HG03025 (cell line): ENCODE measurements at regions not wholly inside any gene's neighbourhood (a gene's known extent, or its start where the extent isn't known, plus 50 kb on each side); places are given as distances from the start of the nearest gene placed in this dataset.
"Not testable (repeated sequence)": the region's sequence is repeated elsewhere in the genome, so short reads cannot be mapped to it uniquely, and the experiment has no call there.

Experiments
- ATAC-seq: cut with Tn5 transposase; IDR thresholded peaks from one replicate; pipeline ENCODE4 v1.9.1; 2021; ENCODE audit warnings: mild to moderate bottlenecking, moderate library complexity; ENCODE audit not compliant: unreplicated experiment, low FRiP score

DNA sequence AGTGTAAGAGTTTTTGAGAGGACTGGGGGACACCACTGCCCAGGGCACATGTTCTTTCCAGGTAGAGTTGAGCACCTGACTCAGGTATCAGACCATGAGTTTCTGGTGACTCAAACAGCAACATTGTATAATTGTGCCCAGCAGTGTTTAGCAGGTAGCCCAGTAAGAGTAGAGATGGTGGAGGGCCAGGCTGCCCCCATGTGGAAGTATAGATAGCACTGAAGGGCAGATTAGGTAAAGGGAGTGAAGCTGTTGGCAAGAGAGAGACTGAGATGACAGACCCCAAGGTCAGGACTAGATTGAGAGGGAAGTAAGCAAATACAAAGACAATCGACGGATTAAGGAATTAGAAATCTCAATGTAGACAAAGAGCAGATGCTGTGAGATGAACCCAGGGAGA is 74.6 kb downstream of the TRIM42 start:
- ATAC-seq, result no peak

DNA sequence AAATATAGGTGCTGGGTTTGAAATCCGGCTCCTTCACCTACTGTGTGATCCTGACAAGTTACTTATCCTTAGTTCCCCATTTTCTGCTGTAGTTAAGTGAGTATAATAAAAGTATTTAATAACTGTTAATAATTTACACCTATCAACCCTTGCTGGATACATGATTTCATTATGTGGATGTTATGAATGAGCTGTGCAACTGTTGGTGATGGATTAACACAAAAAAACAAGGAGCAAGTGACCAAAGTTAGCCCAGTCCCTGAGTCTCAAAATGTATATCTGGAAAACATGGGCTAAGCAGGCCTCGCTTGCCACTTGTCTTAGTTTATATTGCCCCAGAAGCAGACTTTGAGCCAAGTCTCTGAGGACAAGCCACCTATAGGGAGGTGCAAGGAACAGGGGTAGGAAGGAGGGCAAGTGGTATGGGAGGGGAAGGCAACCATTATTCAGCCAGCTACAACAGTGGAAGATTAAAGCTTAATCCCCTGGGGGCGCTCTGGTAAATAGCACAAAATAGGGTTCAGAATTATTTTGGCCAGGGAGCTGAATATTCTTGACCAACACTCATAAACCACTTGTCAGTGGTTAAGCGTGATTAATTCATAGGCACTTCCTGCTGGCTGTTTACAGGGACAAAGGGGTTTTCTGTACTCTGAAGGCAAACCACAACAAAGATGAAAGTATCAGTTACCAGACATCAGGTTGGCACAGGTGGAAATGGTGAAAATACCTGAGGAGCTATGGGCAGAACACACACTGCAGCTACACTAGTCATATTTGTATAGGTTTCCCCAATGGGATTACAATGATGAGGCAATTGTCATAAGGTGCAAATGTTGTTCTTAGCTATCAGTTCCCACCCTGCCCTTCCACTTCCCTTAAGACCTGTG is 76.2 kb downstream of the TRIM42 start:
- no peak for ATAC-seq

DNA sequence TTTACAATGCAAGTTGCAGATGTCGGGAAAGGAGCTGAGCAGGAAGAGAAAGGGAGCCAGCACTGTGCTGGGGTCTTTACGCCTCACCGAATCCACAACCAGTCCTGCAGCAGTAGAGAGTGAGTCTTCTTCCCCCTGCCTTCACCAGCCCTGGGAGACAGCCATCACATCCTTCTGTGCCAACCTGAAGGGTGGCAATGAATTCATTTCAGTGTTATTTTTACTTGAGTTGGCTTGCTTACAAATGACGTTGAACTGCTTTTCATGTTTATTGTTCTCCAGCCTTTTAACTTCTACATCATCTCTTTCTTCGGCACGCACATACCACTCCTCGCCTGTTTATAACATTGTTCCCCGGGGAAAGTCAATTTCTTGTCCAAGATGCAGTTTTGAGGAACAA is 77.1 kb downstream of the TRIM42 start:
- ATAC-seq, result no peak

DNA sequence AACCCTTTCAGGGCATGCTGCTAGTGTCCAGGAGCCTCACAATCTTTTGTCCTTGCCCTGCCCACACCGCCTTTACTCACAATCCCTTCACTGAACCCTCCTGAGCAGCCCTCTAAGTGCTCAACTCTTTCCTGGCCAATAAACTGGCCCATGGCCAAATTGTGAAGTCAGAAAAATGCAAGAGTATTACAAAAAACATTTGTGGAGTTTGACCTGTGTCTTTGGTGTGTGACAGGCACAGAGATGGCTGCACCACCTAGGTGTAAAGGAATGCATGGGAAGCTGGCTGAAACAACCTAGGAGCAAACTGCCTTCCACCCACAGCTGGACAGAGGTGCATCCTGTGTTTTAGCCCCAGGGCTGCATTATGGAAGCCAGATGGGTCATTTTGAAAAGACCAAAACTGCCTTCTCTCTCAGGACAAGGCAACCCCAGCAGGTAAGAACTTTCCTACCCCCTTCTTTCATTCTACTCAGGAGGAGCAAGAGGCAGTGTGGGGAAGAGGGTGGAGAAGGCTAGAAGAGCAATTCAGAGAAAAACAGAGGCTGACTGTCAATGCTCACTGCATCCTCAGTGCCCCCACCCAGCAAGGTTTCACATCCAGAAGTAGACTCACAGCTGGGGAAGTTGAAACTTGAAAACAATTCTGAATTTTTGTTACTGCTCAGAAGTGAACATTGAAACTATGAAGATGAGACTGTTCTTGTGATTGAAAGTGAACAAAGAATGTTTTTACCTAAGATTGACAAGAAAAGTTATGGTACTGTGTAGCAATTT is 78.6 kb downstream of the TRIM42 start:
- peak; percentile 84 for ATAC-seq

DNA sequence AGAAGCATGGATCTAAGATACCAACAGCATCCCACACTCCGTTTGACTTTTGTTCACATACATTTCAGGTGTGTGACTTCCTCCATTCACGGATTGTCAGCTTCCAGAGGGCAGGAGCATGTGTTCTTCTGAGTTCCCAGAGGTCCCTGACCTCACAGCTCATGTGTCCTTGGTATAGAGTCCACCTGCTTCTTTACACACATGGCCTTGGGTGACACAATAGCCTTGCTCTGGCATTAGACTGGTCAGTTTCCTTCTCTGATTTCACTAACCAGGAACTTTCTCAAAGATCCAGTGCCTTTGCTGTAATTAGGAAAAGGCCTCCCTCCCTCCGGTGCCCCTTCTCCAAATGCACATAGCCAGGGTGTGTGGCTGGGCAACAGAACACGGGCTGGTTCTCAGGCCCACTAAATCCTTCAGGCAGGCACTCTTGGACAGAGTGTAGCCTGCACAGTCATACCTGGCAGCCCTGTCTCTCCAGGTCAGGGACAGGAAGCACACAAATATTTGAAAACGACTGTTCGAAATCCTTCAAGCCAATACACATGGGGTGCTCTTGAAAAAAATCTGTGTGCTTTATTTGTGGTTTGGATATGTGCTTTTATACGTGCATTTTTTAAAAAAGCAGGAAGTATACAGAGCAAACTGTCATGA is 81.1 kb downstream of the TRIM42 start:
- no peak for ATAC-seq

DNA sequence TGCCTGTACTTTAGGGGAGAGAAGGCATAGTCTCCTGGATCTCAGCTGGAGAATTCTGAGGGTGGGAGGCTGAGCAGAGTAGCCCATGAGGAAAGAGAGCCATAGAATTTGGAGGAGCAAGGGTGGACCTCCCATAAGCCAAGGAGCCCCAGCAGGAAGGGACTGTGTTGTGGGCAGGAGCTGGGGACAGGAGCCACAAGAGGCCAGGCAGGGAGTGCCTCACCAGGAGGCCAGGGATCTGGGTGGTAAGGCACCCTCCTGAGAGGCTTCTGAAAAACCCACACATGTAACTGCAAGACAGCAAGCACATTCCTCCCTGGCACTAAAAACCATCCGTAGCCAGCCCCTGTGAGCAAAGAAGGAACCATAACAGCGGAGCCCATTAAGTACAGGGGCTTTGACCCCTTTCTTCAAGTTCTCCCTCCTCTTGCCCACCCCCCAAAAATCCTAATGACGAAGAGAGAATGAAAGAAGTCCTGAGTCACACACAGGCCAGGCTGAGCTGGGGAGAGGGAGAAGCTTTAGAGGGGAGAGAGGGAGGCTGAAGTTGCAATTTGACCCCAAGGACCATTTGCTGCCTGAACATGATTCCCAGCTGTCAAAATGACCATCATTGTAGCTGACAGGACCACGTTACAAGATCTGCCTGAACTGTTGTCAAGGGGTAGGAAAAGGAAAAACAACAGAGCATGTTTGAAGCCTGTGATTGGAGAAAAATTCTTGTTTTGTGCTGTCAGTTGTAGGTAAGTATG is 82.6 kb downstream of the TRIM42 start:
- no peak for ATAC-seq

DNA sequence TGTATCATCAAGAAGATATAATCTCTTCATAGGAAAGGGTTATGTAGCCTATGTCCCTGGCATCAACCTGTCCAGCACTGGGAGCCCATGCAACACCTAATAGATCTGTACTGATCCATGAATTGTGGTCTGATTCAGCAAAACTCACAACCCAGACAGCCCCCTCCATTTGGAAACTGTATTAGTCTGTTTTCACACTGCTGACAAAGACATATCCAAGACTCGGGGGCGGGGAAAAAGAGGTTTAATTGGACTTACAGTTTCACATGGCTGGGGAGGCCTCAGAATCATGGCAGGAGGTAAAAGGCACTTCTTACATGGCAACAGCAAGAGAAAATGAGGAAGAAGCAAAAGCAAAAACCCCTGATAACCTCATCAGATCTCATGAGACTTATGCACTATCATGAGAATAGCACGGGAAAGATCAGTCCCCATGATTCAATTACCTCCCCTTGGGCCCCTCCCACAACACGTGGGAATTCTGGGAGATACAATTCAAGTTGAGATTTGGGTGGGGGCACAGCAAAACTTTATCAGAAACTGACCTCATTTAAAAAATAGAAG is 83.3 kb downstream of the TRIM42 start:
- no peak for ATAC-seq

DNA sequence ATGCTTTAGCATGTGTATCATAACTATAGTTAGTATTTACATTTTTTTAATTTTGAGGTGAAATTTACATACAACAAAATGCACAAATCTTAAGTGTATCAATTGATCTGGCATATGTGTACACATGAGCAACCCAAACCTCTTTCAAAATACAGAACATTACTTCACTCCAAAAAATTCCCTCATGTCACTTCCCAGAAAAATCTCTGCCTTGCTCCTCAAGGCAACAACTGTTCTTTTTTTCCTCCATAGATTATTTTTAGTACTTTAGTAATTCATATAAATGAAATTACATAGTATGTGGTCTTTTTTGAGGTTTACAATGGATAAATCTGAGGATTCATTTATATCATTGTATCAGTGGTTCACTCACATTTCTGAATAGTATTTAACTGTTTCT is 84.9 kb downstream of the TRIM42 start:
- no peak for ATAC-seq

DNA sequence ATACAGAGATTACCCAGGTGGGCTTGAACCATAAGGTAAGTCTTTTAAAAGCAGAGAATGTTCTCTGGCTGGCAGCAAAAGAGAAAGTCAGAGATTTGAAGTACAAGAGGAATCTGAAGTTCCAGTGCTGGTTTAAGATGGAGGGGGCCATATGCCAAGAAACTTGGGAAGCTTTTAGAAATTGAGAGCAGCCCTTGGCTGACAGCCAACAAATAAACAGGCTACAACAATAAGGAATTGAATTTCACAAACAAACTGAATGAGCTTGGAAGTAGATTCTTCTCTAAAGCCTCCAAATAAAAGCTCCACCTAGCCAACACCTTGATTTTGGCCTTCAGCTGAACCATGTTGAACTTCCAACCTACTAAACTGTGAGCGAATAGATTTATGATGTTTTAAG is 85.7 kb downstream of the TRIM42 start:
- no peak for ATAC-seq

DNA sequence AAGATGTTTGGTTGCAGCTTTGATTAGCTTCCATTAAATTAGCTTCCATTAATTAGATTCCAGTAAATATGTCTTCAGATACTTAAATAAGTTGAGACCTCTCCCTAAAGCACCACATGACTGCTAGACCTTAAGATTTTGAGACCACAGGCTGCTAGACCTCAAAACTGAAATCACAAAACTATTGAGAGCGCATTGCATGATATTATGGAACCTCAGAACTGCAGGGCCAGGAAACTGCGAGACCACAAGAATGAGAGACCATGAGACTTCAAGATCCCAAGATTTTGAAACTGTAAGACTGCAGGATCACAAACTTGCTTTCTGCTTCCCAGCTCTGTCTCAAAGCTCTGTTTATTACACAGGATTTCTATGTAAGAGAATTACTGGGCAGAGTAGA is 87.4 kb downstream of the TRIM42 start:
- ATAC-seq, result no peak

DNA sequence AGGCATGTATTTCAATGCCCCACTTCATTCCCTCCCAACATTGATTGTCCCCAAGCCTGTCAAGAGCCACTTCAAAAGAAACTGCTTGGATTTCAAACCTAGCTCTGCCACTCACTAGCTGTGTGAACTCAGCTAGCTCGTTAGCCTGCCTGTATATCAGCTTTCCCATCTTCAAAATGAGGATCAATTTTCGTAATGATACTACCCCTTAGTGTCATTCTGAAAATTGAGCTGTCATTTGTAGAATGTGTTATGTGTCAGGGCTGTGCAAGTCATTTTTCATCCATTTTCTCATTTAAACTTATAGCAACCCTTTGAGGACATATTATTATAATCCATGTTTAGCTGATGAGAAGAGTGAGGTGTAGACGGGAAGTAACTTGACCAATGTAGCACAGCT is 88.6 kb downstream of the TRIM42 start:
- no peak for ATAC-seq

DNA sequence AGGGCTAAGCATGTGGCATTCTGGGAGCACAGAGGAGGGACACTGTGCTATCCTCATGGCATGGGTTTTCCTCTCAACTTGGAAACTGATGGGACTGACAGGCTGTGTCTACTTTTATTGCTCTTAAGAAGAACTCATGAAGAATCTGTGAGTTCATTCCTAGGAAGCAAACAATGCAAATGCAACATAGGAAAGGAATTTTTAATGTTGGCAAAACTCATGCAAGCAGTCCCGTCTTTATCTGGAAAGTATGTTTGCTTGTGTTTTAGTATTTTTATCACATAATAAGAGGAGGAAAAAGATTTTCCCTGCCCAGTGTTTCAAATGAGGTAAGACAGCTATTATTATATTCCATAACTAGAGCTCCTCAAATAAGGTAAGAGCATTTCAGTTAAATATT is 89.7 kb downstream of the TRIM42 start:
- no peak for ATAC-seq

DNA sequence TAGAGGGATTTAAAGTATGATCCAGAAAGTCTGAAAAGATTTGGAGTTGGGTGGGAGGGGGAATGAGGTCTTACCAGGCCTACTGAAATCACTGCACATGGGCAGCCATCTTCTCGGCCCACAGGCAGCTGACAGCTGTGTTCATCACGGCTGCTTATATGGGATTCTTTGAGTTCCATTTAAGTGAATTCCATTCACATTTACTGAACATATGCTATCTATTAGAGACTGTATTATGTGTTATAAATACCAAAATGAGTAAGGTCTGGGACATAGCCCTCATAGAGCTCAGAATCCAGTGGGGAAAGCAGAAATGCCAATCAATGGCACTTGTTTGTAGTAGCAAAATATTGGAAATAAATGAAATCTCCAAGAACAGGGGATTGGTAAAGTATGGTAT is 91.1 kb downstream of the TRIM42 start:
- no peak for ATAC-seq

DNA sequence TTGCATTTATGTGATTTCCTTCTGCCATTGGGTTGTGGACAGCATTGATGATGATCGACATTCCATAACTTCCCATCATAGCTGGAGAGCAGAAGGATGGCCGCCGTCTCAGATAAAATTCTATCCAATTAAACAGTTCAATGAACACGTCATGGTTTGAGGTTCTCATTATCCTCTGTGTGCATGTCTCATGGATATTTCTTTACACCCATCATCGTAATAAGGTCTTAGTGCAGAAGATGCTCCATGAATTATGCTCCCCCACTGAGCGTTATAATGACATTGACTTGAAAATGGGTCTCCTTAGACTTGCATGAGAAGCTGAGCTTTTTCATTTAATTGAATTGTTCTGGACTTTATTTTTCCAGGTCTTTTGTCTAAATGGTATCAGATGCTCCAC is 92.1 kb downstream of the TRIM42 start:
- ATAC-seq, result no peak

DNA sequence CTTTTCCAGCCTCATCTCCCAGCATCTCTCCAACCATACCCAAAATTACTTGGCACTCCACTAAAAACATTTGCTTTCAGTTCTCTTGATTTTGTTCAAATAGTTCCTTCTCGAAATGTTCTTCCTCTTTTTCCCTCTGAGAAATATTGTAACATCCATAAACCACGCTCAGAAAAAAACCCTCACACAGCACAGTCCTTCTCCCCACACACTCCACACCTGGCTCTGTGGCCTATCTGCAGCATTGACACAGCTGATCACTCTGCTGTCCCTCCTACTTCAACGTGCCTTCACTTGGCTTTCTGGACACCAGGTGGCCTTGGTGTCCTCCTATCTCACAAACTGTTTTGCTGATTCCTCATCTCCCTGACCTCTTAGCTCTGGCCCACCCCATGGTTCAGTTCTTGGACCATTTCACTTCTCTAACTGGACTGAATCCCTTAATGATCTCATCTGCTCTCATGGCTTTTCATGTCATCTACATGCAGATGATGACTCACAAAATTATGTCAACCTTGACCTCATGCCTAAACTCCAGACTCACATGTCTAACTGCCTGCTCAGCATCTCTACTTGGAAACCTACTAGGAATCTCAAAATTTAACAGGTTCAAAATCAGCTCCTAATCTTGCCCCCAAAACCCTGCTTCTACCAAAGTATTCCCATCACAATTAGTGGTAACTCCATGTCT is 93.3 kb downstream of the TRIM42 start:
- no peak for ATAC-seq

DNA sequence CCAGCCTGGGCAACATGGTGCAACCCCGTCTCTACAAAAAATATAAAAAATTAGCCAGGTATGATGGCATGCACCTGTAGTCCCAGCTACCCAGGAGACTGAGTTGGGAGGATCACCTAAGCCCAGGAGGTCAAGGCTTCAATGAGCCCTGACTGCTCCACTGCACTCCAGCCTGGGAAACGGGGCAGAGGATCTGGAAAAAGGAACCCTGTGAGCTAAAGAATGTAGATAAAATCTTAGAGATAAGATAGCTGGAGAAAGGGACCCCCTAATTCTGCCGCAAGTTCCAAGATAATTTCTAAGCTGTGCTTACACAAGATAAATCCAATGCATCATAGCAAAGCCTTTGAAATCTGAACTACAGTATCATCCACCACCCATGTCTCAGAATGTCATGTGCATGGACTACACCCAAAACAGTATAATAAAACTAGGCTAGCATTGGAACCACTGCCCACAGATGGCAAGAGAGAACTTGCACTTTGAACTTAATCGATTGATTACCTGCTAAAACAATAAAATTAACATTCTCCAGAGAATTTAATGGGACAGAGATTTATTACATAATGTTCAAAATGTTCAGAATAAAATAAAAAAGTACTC is 99.9 kb downstream of the TRIM42 start:
- ATAC-seq, result no peak

DNA sequence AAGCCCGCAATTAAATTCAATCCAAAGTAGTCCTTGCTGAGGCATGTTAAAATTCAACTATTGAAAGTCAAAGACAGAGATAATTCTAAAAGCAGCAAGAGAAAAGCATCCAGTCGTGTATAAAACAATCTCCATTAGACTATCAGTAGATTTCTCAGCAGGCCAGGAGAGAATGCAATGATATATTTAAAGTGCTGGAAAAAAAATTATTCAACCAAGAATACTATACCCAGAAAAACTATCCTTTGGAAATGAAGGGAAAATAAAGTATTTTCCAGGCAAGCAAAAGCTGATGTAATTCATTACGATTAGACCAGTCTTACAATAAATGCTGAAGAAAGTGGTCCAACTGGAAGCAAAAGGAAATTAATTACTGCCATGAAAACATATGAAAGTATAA is 113.5 kb downstream of the TRIM42 start:
- ATAC-seq, result no peak

DNA sequence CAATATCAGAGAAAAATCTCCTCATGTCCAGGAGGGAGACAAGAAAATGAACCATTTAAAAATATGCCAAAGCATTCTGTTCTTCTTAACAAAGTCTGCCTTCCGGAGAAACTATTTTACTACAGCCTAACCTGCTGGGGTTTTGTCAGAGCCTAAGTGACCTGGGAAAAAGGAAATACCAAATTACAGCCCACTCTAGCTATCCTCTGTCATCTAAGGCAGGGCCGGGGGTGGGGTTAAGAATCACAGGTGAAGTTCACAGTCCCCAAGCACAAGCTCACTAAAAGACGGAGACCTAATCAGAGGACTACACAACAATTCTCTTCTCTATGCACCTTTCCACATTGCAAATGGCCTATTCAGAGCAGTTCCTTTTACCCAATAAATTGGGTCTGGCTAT is 116.6 kb downstream of the TRIM42 start:
- ATAC-seq, result no peak

DNA sequence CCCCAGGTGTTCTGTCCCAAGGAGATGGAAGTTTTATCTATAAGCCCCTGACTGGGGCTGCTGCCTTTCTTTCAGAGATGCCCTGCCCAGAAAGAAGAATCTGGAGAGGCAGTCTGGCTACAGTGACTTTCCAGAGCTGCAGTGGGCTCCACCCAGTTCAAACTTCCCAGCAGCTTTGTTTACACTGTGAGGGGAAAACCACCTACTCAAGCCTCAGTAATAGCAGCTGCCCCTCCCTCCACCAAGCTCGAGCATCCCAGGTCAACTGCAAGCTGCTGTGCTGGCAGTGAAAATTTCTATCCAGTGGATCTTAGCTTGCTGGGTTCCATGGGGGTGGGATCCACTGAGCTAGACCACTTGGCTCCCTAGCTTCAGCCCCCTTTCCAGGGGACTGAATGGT is 125.0 kb downstream of the TRIM42 start:
- not testable (repeated sequence) for ATAC-seq
